Inflammatory macrophage treated with lipopolysaccharide for 4 hours (primary cell): ENCODE measurements at regions not wholly inside any gene's neighbourhood (a gene's known extent, or its start where the extent isn't known, plus 50 kb on each side); places are given as distances from the start of the nearest gene placed in this dataset.
"Not testable (repeated sequence)": the region's sequence is repeated elsewhere in the genome, so short reads cannot be mapped to it uniquely, and the experiment has no call there.

Experiments
- DNase-seq: peaks from one replicate; pipeline ENCODE4 v3.0.0-alpha.2; 2020

- no peak for DNase-seq
Measured at GRCh38 chr5:27996665-27997064, 958.3 kb upstream of the CDH9 start.

GRCh38 chr5:27995867-27996266 lies 957.5 kb upstream of the CDH9 start:
- no peak for DNase-seq

GRCh38 chr5:27978322-27978721 lies 939.9 kb upstream of the CDH9 start:
- DNase-seq, result no peak

- DNase-seq, result no peak
Measured at GRCh38 chr5:27969157-27969556, 930.8 kb upstream of the CDH9 start.

GRCh38 chr5:27963050-27963783 lies 924.8 kb upstream of the CDH9 start:
- no peak for DNase-seq

GRCh38 chr5:27962198-27962597 lies 923.8 kb upstream of the CDH9 start:
- peak; percentile 45 for DNase-seq

- DNase-seq, result no peak
Measured at GRCh38 chr5:27947088-27947487, 908.7 kb upstream of the CDH9 start.

GRCh38 chr5:27944471-27944870 lies 906.1 kb upstream of the CDH9 start:
- no peak for DNase-seq

- no peak for DNase-seq
Measured at GRCh38 chr5:27938989-27939388, 900.6 kb upstream of the CDH9 start.

- DNase-seq, result no peak
Measured at GRCh38 chr5:27928060-27928459, 889.7 kb upstream of the CDH9 start.

GRCh38 chr5:27911216-27911615 lies 872.8 kb upstream of the CDH9 start:
- no peak for DNase-seq

- no peak for DNase-seq
Measured at GRCh38 chr5:27908341-27908740, 870.0 kb upstream of the CDH9 start.

- DNase-seq, result no peak
Measured at GRCh38 chr5:27906931-27907601, 868.7 kb upstream of the CDH9 start.

GRCh38 chr5:27906481-27906880 lies 868.1 kb upstream of the CDH9 start:
- no peak for DNase-seq

- DNase-seq, result no peak
Measured at GRCh38 chr5:27900761-27901160, 862.4 kb upstream of the CDH9 start.

GRCh38 chr5:27876071-27876470 lies 837.7 kb upstream of the CDH9 start:
- DNase-seq, result no peak

- no peak for DNase-seq
Measured at GRCh38 chr5:27875148-27875547, 836.8 kb upstream of the CDH9 start.

GRCh38 chr5:27868292-27868691 lies 829.9 kb upstream of the CDH9 start:
- DNase-seq, result no peak

- DNase-seq, result no peak
Measured at GRCh38 chr5:27855491-27855890, 817.1 kb upstream of the CDH9 start.

- no peak for DNase-seq
Measured at GRCh38 chr5:27854243-27854852, 816.0 kb upstream of the CDH9 start.

GRCh38 chr5:27845248-27845647 lies 806.9 kb upstream of the CDH9 start:
- DNase-seq, result no peak

GRCh38 chr5:27836704-27837103 lies 798.3 kb upstream of the CDH9 start:
- DNase-seq, result not testable (repeated sequence)

GRCh38 chr5:27832886-27833285 lies 794.5 kb upstream of the CDH9 start:
- no peak for DNase-seq

- no peak for DNase-seq
Measured at GRCh38 chr5:27830546-27830945, 792.2 kb upstream of the CDH9 start.
